ENCODE measurements at regions not wholly inside any gene's neighbourhood (a gene's known extent, or its start where the extent isn't known, plus 50 kb on each side); places are given as distances from the start of the nearest gene placed in this dataset.

DNA sequence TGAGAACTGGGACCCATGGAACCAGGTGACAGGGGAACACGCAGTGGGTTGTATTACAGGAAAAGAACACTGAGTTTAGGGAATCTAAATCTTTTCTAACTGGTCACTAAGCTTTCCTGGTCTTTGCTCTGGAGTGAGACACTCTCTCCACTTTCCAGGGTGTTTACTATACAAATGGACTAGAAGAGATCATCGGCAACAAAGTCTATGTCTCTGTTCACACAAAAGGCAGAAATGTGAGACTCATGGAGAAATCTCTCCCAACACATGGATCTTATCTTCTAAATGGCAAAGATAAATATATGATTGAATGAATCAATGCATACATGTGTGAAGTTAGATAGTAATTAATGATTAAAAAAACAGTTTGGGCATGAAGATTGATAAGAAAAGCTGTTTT, 101.6 kb upstream of the DPT start:
- Histone ChIP-seq H3K27me3 (no peaks in the 10 kb centered on the region), H3K9me3 (no peaks in the 10 kb centered on the region), H3K27ac (no peak overlapping the region), H3K36me3 (no peaks in the 10 kb centered on the region), H3K4me3 (no peak overlapping the region), H3K4me1 (peaks cover 0 to 37% (median 18%) of the 10 kb centered on the region in 9 donors)
- intact Hi-C loops (cut with DNase I): loop anchor here in 2 of 10 donors (10.0 kb wide), 2 partner anchors 64 to 274 kb away; partner anchors contain the start of gene ATP1B1 (in 1 of the 2)
- 95 to 97% methylated on average over 2 of the region's 2 CpGs for WGBS, 2 donors
- TF ChIP-seq, protein P1, sequence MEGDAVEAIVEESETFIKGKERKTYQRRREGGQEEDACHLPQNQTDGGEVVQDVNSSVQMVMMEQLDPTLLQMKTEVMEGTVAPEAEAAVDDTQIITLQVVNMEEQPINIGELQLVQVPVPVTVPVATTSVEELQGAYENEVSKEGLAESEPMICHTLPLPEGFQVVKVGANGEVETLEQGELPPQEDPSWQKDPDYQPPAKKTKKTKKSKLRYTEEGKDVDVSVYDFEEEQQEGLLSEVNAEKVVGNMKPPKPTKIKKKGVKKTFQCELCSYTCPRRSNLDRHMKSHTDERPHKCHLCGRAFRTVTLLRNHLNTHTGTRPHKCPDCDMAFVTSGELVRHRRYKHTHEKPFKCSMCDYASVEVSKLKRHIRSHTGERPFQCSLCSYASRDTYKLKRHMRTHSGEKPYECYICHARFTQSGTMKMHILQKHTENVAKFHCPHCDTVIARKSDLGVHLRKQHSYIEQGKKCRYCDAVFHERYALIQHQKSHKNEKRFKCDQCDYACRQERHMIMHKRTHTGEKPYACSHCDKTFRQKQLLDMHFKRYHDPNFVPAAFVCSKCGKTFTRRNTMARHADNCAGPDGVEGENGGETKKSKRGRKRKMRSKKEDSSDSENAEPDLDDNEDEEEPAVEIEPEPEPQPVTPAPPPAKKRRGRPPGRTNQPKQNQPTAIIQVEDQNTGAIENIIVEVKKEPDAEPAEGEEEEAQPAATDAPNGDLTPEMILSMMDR (IDR thresholded peaks at IDR 0.05): no peak
- ATAC-seq (no peak), DNase-seq (no peak)

DNA sequence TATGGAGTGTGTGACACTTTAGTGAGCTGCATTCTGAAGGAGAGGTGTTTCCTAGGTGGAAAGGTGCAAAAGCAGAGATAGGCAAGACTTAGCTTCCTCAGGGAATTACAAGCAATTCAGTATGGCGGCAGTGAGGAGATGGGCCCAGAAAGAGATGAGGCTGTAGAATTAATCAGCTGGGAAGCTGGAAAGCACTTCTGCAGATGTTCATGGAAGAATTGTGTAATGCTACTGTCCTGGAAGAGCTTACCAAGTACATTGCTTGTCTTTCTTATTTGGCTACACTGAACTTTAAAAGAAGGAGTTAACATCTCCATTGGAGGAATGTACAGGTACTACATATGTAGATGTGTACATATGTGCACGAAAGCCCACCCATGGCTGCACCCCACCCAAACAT, 103.7 kb upstream of the DPT start:
- WGBS, 2 donors: 63 to 81% methylated on average over 2 of the region's 2 CpGs
- DNase-seq: no peak
- no peaks in the 10 kb centered on the region for H3K27me3 ChIP-seq
- H3K9me3 ChIP-seq: no peaks in the 10 kb centered on the region
- no peak overlapping the region for H3K4me3 ChIP-seq
- ATAC-seq: peak in 2 of 8 donors; percentile 40 to 41
- intact Hi-C loops (cut with DNase I): loop anchor here in 2 of 10 donors (10.0 kb wide), 2 partner anchors 62 to 272 kb away; partner anchors contain the start of gene ATP1B1 (in 1 of the 2)
- H3K27ac ChIP-seq: no peak overlapping the region
- no peaks in the 10 kb centered on the region for H3K36me3 ChIP-seq
- TF ChIP-seq, protein P1 (IDR thresholded peaks at IDR 0.05): no peak
- H3K4me1 ChIP-seq: peaks cover 0 to 37% (median 18%) of the 10 kb centered on the region in 9 donors

DNA sequence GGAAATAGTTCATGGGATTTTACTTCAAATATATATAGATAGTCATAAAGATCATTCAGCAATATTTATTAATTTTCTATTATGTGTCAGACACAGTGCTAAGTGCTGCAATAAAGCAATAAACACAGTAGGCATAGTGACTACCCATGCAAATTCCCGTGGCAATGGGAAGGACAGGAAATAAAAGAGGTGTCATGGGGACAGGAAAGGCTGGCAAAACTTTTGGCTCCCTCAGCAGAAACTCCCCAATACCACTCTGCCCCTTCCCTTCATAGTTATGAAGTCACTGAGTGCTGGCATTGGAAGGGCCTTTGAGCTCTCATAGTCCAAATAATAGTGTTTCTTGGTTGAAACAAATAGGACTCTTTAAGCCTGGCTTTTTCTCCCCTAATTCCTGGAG, 104.4 kb upstream of the DPT start:
- Histone ChIP-seq H3K4me3 (no peak overlapping the region), H3K9me3 (no peaks in the 10 kb centered on the region), H3K4me1 (peaks cover 0 to 37% (median 18%) of the 10 kb centered on the region in 9 donors), H3K27ac (peak overlapping the region in 4 of 10 donors; percentile 13 to 61 (median 36)), H3K27me3 (no peaks in the 10 kb centered on the region), H3K36me3 (no peaks in the 10 kb centered on the region)
- DNase-seq: no peak
- intact Hi-C loops (cut with DNase I): loop anchor here in 2 of 10 donors (10.0 kb wide), 2 partner anchors 61 to 271 kb away; partner anchors contain the start of gene ATP1B1 (in 1 of the 2)
- peak in 5 of 8 donors; percentile 13 to 45 (median 41) for ATAC-seq
- 44 to 53% methylated on average over 1 of the region's 1 CpG for WGBS, 2 donors
- TF ChIP-seq, protein P1 (IDR thresholded peaks at IDR 0.05): no peak

DNA sequence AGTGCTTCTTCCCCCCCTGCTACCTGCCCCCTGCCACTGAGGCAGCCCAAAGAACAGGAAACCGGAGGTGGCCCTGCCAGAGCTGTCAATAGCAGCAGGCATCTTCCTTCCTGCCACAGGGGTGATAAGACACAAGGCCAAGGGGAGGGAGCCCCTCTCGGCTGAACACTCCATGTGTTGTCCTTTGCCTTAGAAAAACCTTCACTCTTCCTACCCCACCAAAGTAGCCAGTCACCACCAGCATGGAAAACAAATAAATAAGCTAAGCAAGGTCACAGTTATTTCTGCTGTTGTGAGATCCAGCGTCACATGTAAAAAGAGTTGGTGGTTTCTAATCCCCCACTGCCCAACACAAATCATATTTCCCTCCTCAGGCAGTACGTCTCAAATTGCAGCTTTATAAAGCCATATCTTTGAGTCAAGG, 104.8 kb upstream of the DPT start:
- no peak overlapping the region for H3K4me3 ChIP-seq
- 66 to 68% methylated on average over 4 of the region's 4 CpGs for WGBS, 2 donors
- TF ChIP-seq, protein P1 (IDR thresholded peaks at IDR 0.05): no peak
- H3K9me3 ChIP-seq: no peaks in the 10 kb centered on the region
- intact Hi-C loops (cut with DNase I): loop anchor here in 2 of 10 donors (10.0 kb wide), 2 partner anchors 61 to 271 kb away; partner anchors contain the start of gene ATP1B1 (in 1 of the 2)
- H3K4me1 ChIP-seq: peaks cover 0 to 37% (median 18%) of the 10 kb centered on the region in 9 donors
- peak overlapping the region in 5 of 10 donors; percentile 13 to 61 (median 26) for H3K27ac ChIP-seq
- DNase-seq (no peak), ATAC-seq (peak in 3 of 8 donors; percentile 19 to 49 (median 37))
- no peaks in the 10 kb centered on the region for H3K36me3 ChIP-seq
- no peaks in the 10 kb centered on the region for H3K27me3 ChIP-seq

Measured in heart right ventricle (tissue), 16 donors.